Neural cell (in vitro differentiated cells): ENCODE measurements at regions not wholly inside any gene's neighbourhood (a gene's known extent, or its start where the extent isn't known, plus 50 kb on each side); places are given as distances from the start of the nearest gene placed in this dataset.

Experiments used
- H2AFZ ChIP-seq: fragments of 200-600, 300-800 bp; sonication (generic), shearing (Covaris generic); 2 replicates; pipeline ENCODE4 v1.6.0; 2014; ENCODE audit warnings: low read depth, mild to moderate bottlenecking, antibody characterized with exemption, low read length, moderate library complexity
- H3F3A ChIP-seq: fragments of 200-600 bp; shearing (Covaris generic); 2 replicates; pipeline ENCODE4 v1.6.1; 2016; ENCODE audit warnings: mild to moderate bottlenecking, moderate library complexity, mixed read lengths, antibody characterized with exemption, low read length; ENCODE audit not compliant: insufficient read depth, poor library complexity, severe bottlenecking
- H3K27ac ChIP-seq: fragments of 200-600, 300-800 bp; sonication (generic), shearing (Covaris generic); 2 replicates; pipeline ENCODE4 v1.5.1; 2014; ENCODE audit warnings: mild to moderate bottlenecking, low read length, moderate library complexity
- H3K27me3 ChIP-seq: fragments of 300-800, 200-600 bp; sonication (generic), shearing (Covaris generic); 2 replicates; pipeline ENCODE4 v1.6.0; 2014; ENCODE audit warnings: mild to moderate bottlenecking, low read depth, low read length, moderate library complexity; ENCODE audit not compliant: insufficient read depth
- H3K36me3 ChIP-seq: fragments of 300-800, 200-600 bp; sonication (generic), shearing (Covaris generic); 2 replicates; pipeline ENCODE4 v1.5.1; 2014; ENCODE audit warnings: mild to moderate bottlenecking, antibody characterized with exemption, low read length, moderate library complexity; ENCODE audit not compliant: insufficient read depth
- H3K4me2 ChIP-seq: fragments of 300-800, 200-600 bp; sonication (generic), shearing (Covaris generic); 2 replicates; pipeline ENCODE4 v1.6.0; 2014; ENCODE audit warnings: mild to moderate bottlenecking, low read length
- H3K4me3 ChIP-seq: fragments of 300-800, 200-600 bp; sonication (generic), shearing (Covaris generic); 2 replicates; pipeline ENCODE4 v1.5.1; 2014; ENCODE audit warnings: mild to moderate bottlenecking, low read length, moderate library complexity
- H3K79me2 ChIP-seq: fragments of 200-600 bp; shearing (Covaris generic); replicated peaks from 2 replicates; pipeline ENCODE4 v1.6.0; 2014; ENCODE audit warnings: mild to moderate bottlenecking, low read length, moderate library complexity; ENCODE audit not compliant: insufficient read depth
- H3K9ac ChIP-seq: fragments of 300-800, 200-600 bp; sonication (generic), shearing (Covaris generic); 2 replicates; pipeline ENCODE4 v1.6.1; 2016; ENCODE audit warnings: mild to moderate bottlenecking, low read length, mixed read lengths
- H3K9me2 ChIP-seq: fragments of 200-600 bp; shearing (Covaris generic); 2 replicates; pipeline ENCODE4 v1.6.1; 2016; ENCODE audit warnings: mild to moderate bottlenecking, low read length, mixed read lengths; ENCODE audit not compliant: insufficient read depth
- H3K9me3 ChIP-seq: fragments of 200-600, 300-800 bp; sonication (generic), shearing (Covaris generic); 2 replicates; pipeline ENCODE4 v1.6.1; 2016; ENCODE audit warnings: mild to moderate bottlenecking, mixed run types, low read length, moderate library complexity, mixed read lengths
- H4K20me1 ChIP-seq: fragments of 200-600 bp; shearing (Covaris generic); 2 replicates; pipeline ENCODE4 v1.6.1; 2016; ENCODE audit warnings: mild to moderate bottlenecking, mixed run types; ENCODE audit not compliant: insufficient read depth
- EP300 ChIP-seq: fragments of 450-650 bp; conservative IDR thresholded peaks from 2 replicates; pipeline ENCODE4 v1.6.1; 2014; ENCODE audit warnings: antibody characterized with exemption, mild to moderate bottlenecking, moderate library complexity; ENCODE audit not compliant: poor library complexity, severe bottlenecking
- EZH2 ChIP-seq: fragments of 200-600, 300-800 bp; shearing (Covaris generic), sonication (generic); IDR thresholded peaks from 2 replicates; pipeline ENCODE4 v1.6.1; 2014; ENCODE audit warnings: antibody characterized with exemption, low read length, borderline replicate concordance, mild to moderate bottlenecking; ENCODE audit not compliant: insufficient read depth, poor library complexity, severe bottlenecking
- MXI1 ChIP-seq: fragments of 450-650 bp; conservative IDR thresholded peaks from 2 replicates; pipeline ENCODE4 v1.6.1; 2014; ENCODE audit warnings: antibody characterized with exemption, mild to moderate bottlenecking; ENCODE audit not compliant: poor library complexity, severe bottlenecking
- POLR2AphosphoS5 ChIP-seq: IDR thresholded peaks from 2 replicates; pipeline ENCODE4 v1.6.1; 2012
- RAD21 ChIP-seq: fragments of 450-650 bp; conservative IDR thresholded peaks from 2 replicates; pipeline ENCODE4 v1.6.1; 2014; ENCODE audit warnings: antibody characterized with exemption, mild to moderate bottlenecking, moderate library complexity
- SMC3 ChIP-seq: fragments of 450-650 bp; conservative IDR thresholded peaks from 2 replicates; pipeline ENCODE4 v1.6.1; 2014; ENCODE audit warnings: antibody characterized with exemption, mild to moderate bottlenecking, moderate library complexity; ENCODE audit not compliant: poor library complexity
- TAF1 ChIP-seq: IDR thresholded peaks from 2 replicates; pipeline ENCODE4 v1.6.1; 2012; ENCODE audit warnings: low read depth
- TF ChIP-seq, protein P1 (sequence below): fragments of 450-650 bp; IDR thresholded peaks from 2 replicates; pipeline ENCODE4 v1.5.1; 2014; ENCODE audit warnings: antibody characterized with exemption, mild to moderate bottlenecking, moderate library complexity; ENCODE audit not compliant: poor library complexity, severe bottlenecking
- TF ChIP-seq, protein P2 (sequence below): IDR thresholded peaks from 2 replicates; pipeline ENCODE4 v1.6.1; 2012; ENCODE audit warnings: borderline replicate concordance

DNA sequence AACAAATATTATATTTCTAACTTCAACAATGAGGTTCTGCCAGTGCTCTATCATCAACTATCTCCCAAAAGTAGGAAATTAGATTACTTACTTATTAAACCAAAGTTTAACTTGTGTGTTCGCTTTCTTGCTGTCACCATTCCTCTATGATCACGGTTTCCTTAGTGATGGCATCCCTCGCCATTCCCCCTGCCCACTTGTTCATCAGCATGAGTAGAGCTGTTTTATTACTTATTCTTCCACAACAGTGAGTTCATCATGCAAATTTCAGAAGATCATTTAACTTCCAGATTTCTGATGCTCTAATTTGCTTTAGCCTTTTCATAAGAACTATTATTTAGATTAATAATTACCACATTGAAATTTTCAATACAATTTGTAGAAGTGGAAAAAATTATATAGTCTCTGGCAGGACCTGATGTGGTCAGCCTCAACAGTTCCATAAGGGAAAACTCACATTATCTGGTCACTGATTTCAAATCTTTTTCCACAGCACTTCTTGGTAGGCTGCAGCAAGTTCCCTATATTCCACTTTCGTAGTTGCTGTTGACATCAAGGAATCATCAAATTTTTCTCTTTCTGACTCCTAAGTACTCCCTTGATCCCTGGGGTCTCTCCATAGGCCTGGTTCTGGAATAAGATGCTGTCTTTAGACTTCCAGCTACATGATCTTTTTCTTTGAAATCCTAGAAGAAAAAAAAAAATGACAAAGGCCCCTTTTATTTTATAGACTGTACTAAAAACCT is 174.6 kb downstream of the RASSF9 start:
- Histone ChIP-seq H3K4me2 (no peak overlapping the region), H4K20me1 (no peaks in the 10 kb centered on the region), H3K27me3 (no peaks in the 10 kb centered on the region), H3F3A (no peaks in the 10 kb centered on the region), H3K4me3 (no peak overlapping the region), H3K9ac (no peak overlapping the region), H3K27ac (no peak overlapping the region), H3K79me2 (no peaks in the 10 kb centered on the region), H2AFZ (no peak overlapping the region), H3K9me2 (no peaks in the 10 kb centered on the region), H3K9me3 (no peaks in the 10 kb centered on the region), H3K36me3 (no peaks in the 10 kb centered on the region)
- no peak for TF ChIP-seq POLR2AphosphoS5
- no peak for TF ChIP-seq SMC3
- no peak for TF ChIP-seq EP300
- TF ChIP-seq, protein P1, sequence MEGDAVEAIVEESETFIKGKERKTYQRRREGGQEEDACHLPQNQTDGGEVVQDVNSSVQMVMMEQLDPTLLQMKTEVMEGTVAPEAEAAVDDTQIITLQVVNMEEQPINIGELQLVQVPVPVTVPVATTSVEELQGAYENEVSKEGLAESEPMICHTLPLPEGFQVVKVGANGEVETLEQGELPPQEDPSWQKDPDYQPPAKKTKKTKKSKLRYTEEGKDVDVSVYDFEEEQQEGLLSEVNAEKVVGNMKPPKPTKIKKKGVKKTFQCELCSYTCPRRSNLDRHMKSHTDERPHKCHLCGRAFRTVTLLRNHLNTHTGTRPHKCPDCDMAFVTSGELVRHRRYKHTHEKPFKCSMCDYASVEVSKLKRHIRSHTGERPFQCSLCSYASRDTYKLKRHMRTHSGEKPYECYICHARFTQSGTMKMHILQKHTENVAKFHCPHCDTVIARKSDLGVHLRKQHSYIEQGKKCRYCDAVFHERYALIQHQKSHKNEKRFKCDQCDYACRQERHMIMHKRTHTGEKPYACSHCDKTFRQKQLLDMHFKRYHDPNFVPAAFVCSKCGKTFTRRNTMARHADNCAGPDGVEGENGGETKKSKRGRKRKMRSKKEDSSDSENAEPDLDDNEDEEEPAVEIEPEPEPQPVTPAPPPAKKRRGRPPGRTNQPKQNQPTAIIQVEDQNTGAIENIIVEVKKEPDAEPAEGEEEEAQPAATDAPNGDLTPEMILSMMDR: no peak
- no peak for TF ChIP-seq TAF1
- no peak for TF ChIP-seq EZH2
- TF ChIP-seq RAD21: no peak
- TF ChIP-seq, protein P2, sequence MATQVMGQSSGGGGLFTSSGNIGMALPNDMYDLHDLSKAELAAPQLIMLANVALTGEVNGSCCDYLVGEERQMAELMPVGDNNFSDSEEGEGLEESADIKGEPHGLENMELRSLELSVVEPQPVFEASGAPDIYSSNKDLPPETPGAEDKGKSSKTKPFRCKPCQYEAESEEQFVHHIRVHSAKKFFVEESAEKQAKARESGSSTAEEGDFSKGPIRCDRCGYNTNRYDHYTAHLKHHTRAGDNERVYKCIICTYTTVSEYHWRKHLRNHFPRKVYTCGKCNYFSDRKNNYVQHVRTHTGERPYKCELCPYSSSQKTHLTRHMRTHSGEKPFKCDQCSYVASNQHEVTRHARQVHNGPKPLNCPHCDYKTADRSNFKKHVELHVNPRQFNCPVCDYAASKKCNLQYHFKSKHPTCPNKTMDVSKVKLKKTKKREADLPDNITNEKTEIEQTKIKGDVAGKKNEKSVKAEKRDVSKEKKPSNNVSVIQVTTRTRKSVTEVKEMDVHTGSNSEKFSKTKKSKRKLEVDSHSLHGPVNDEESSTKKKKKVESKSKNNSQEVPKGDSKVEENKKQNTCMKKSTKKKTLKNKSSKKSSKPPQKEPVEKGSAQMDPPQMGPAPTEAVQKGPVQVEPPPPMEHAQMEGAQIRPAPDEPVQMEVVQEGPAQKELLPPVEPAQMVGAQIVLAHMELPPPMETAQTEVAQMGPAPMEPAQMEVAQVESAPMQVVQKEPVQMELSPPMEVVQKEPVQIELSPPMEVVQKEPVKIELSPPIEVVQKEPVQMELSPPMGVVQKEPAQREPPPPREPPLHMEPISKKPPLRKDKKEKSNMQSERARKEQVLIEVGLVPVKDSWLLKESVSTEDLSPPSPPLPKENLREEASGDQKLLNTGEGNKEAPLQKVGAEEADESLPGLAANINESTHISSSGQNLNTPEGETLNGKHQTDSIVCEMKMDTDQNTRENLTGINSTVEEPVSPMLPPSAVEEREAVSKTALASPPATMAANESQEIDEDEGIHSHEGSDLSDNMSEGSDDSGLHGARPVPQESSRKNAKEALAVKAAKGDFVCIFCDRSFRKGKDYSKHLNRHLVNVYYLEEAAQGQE: no peak
- no peak for TF ChIP-seq MXI1

DNA sequence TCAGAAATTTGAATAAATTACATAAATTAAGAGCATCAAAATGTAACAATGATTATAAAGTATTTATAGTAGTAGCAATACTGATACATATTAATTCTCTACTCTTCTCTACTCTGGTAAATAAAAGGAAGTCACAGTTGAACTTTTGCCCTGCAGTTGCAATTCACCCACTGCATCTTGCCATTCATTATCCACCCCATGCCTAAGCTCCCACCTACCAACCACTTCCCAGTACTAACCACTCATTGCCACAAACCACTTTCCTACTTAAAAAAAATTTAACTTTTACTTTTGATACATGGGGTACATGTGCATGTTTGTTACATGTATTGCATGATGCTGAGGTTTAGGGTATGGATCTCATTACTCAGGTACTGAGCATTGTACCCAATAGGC is 174.0 kb downstream of the RASSF9 start:
- H3K4me2 ChIP-seq: no peak overlapping the region
- H3F3A ChIP-seq: no peaks in the 10 kb centered on the region
- no peak overlapping the region for H3K4me3 ChIP-seq
- no peaks in the 10 kb centered on the region for H4K20me1 ChIP-seq
- TF ChIP-seq EZH2 (no peak), SMC3 (no peak), POLR2AphosphoS5 (no peak), MXI1 (no peak), TAF1 (no peak), RAD21 (no peak), EP300 (no peak)
- TF ChIP-seq, protein P2: no peak
- TF ChIP-seq, protein P1: no peak
- no peak overlapping the region for H3K9ac ChIP-seq
- H3K9me3 ChIP-seq: no peaks in the 10 kb centered on the region
- H3K9me2 ChIP-seq: no peaks in the 10 kb centered on the region
- no peak overlapping the region for H3K27ac ChIP-seq
- H2AFZ ChIP-seq: no peak overlapping the region
- H3K36me3 ChIP-seq: no peaks in the 10 kb centered on the region
- no peaks in the 10 kb centered on the region for H3K79me2 ChIP-seq
- no peaks in the 10 kb centered on the region for H3K27me3 ChIP-seq
